ENCODE measurements at regions not wholly inside any gene's neighbourhood (a gene's known extent, or its start where the extent isn't known, plus 50 kb on each side); places are given as distances from the start of the nearest gene placed in this dataset.

DNA sequence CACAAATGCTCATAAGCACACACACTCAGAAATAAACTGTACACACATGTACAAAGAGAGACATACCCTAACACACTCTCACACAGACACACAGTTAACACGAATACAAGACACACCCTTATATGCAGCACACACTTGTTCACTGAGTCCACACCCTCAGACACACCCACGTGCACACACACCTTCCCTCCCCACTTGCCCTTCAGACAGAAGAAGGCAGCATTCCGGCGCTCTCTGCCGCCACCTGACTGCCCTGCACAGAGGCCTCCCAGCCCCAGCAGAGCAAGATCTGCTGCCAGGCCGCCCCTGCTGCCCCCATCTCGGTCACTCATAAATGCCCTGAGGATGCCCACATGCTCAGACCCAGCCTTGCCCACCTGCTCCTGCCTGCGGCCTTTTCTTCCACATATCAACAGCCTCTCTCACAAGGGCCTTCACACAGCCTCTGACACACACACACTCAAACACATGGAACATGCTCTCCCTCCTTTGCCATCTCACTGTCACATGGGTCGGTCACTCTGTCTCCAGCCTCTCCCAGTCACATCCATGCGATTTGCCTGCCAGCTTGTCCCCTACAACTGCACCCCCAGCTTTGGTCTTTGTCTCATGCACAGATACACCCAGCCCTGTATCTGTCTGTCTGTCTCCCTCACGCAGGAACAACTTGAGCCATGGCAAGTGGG lies 71.1 kb downstream of the EPHB3 start:
- ChIA-PET CTCF (interaction anchor here (0.5 to 0.7 kb wide), 2 partner anchors 94 to 1578 kb away, joined by 3 to 4 read pairs; no protein-coding TSS in a partner anchor), POLR2A (no interaction called here)

Data from activated CD8-positive, alpha-beta memory T cell treated with anti-CD3 and anti-CD28 coated beads for 36 hours (primary cell).